MM.1S (cell line): ENCODE measurements at regions not wholly inside any gene's neighbourhood (a gene's known extent, or its start where the extent isn't known, plus 50 kb on each side); places are given as distances from the start of the nearest gene placed in this dataset.

Source experiments
- DNase-seq: peaks from one replicate; pipeline ENCODE4 v3.0.0-alpha.2; 2015
- H2AFZ ChIP-seq: fragments of 300-600 bp; sonication (generic); 2 replicates; pipeline ENCODE4 v1.6.0; 2016; ENCODE audit warnings: antibody characterized with exemption, low read length
- H3F3A ChIP-seq: fragments of 300-600 bp; sonication (generic); 2 replicates; pipeline ENCODE4 v1.6.1; 2016; ENCODE audit warnings: mild to moderate bottlenecking, antibody characterized with exemption, low read length, moderate library complexity, mixed read lengths; ENCODE audit not compliant: insufficient read depth
- H3K27ac ChIP-seq: fragments of 300-600 bp; sonication (generic); 2 replicates; pipeline ENCODE4 v1.5.1; 2016; ENCODE audit warnings: mild to moderate bottlenecking, low read length
- H3K27me3 ChIP-seq: fragments of 300-600 bp; sonication (generic); replicated peaks from 2 replicates; pipeline ENCODE4 v1.6.0; 2016; ENCODE audit warnings: low read length; ENCODE audit not compliant: insufficient read depth
- H3K36me3 ChIP-seq: fragments of 300-600 bp; sonication (generic); replicated peaks from 2 replicates; pipeline ENCODE4 v1.6.1; 2016; ENCODE audit warnings: mild to moderate bottlenecking, low read length, mixed read lengths; ENCODE audit not compliant: insufficient read depth
- H3K4me1 ChIP-seq: fragments of 300-600 bp; sonication (generic); 2 replicates; pipeline ENCODE4 v1.6.1; 2016; ENCODE audit warnings: low read length, mixed read lengths
- H3K4me2 ChIP-seq: fragments of 300-600 bp; sonication (generic); 2 replicates; pipeline ENCODE4 v1.6.0; 2016; ENCODE audit warnings: low read depth, low read length
- H3K4me3 ChIP-seq: fragments of 300-600 bp; sonication (generic); 2 replicates; pipeline ENCODE4 v1.5.1; 2016; ENCODE audit warnings: low read length, mixed read lengths
- H3K79me2 ChIP-seq: fragments of 300-600 bp; sonication (generic); 2 replicates; pipeline ENCODE4 v1.6.1; 2016; ENCODE audit warnings: mixed run types, low read length, mixed read lengths
- H3K9ac ChIP-seq: fragments of 300-600 bp; sonication (generic); 2 replicates; pipeline ENCODE4 v1.6.1; 2016; ENCODE audit warnings: low read length, mixed read lengths
- H3K9me2 ChIP-seq: fragments of 300-600 bp; sonication (generic); replicated peaks from 2 replicates; pipeline ENCODE4 v1.6.1; 2016; ENCODE audit warnings: mild to moderate bottlenecking, low read length, mixed read lengths; ENCODE audit not compliant: insufficient read depth
- H3K9me3 ChIP-seq: fragments of 300-600 bp; sonication (generic); replicated peaks from 2 replicates; pipeline ENCODE4 v1.6.1; 2016; ENCODE audit warnings: mild to moderate bottlenecking, low read length, mixed read lengths; ENCODE audit not compliant: insufficient read depth
- H4K20me1 ChIP-seq: fragments of 300-600 bp; sonication (generic); 2 replicates; pipeline ENCODE4 v1.6.1; 2016; ENCODE audit warnings: mild to moderate bottlenecking, low read length, moderate library complexity, mixed read lengths; ENCODE audit not compliant: insufficient read depth
- EZH2 ChIP-seq: fragments of 300-600 bp; sonication (generic); optimal IDR thresholded peaks from 2 replicates; pipeline ENCODE3; 2017; ENCODE audit warnings: low read depth, mild to moderate bottlenecking, antibody characterized with exemption, low read length, mixed read lengths
- EZH2phosphoT487 ChIP-seq: fragments of 300-600 bp; sonication (generic); IDR thresholded peaks from 2 replicates; pipeline ENCODE4 v1.6.1; 2018; ENCODE audit warnings: antibody characterized with exemption, low read length
- TF ChIP-seq, protein P1 (sequence below): fragments of 300-600 bp; sonication (generic); IDR thresholded peaks from 2 replicates; pipeline ENCODE4 v1.5.1; 2016; ENCODE audit warnings: antibody characterized with exemption, low read length, mixed read lengths

DNA sequence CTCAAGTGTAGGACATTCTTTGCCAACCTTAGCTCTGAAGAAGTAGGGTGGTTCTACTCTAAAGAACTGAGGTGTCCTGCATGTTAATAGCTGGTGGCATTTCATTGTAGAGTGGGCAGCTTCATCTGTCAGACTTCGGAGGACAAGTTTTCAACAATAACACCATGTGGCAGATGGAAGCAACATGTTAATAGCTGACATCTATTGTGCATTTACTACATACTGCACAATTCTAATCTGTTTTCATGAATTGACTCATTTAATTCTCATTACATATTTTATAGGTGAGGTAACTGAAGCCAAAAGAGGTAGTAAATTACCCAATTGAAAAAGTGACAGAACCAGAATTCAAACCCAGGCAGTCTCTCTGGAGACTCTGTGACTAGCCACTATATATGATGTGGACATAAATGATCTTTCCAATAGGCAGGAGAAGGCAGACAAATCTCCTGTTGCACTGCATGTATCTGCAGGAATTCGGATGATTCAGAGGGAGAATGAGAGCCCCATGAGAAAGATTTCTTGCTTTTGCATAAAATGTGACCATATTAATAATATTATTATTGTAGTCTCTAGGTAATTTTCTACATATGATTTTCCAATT, 137.2 kb upstream of the E2F7 start:
- Histone ChIP-seq H3K27me3 (no peaks in the 10 kb centered on the region), H3K4me2 (no peak overlapping the region), H3K27ac (no peak overlapping the region), H3K9ac (no peak overlapping the region), H3K4me3 (no peak overlapping the region), H2AFZ (no peak overlapping the region), H3K36me3 (no peaks in the 10 kb centered on the region), H3K4me1 (no peaks in the 10 kb centered on the region), H3K9me2 (no peaks in the 10 kb centered on the region), H3K79me2 (no peaks in the 10 kb centered on the region), H4K20me1 (no peaks in the 10 kb centered on the region), H3K9me3 (no peaks in the 10 kb centered on the region), H3F3A (no peaks in the 10 kb centered on the region)
- no peak for TF ChIP-seq EZH2
- TF ChIP-seq, protein P1, sequence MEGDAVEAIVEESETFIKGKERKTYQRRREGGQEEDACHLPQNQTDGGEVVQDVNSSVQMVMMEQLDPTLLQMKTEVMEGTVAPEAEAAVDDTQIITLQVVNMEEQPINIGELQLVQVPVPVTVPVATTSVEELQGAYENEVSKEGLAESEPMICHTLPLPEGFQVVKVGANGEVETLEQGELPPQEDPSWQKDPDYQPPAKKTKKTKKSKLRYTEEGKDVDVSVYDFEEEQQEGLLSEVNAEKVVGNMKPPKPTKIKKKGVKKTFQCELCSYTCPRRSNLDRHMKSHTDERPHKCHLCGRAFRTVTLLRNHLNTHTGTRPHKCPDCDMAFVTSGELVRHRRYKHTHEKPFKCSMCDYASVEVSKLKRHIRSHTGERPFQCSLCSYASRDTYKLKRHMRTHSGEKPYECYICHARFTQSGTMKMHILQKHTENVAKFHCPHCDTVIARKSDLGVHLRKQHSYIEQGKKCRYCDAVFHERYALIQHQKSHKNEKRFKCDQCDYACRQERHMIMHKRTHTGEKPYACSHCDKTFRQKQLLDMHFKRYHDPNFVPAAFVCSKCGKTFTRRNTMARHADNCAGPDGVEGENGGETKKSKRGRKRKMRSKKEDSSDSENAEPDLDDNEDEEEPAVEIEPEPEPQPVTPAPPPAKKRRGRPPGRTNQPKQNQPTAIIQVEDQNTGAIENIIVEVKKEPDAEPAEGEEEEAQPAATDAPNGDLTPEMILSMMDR: no peak
- TF ChIP-seq EZH2phosphoT487: no peak
- DNase-seq: no peak

DNA sequence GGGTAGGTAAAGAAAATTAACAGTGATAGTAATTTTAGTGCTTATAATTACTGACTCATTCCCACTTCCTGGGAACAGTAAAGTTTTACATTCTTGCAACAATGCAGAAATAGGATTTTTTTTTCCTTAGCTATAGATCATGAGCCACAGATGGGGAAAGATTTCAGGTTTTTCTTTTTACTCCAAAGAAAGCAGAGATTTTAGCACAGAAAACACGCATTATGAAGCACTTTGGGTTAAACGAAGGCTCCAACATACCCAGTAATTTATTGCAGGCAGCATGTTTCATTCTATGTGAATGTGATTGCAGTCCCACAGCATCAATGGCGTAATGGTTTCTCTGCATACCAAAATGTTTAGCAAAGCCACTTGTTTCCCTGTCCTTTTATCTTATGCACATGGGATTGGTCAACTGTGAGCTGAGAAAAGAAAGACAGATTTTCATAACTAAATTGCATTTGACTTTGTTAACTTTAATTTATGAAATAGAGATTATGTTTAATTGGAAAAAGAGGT, 124.6 kb upstream of the E2F7 start:
- no peaks in the 10 kb centered on the region for H3K9me2 ChIP-seq
- H2AFZ ChIP-seq: no peak overlapping the region
- TF ChIP-seq EZH2phosphoT487: no peak
- TF ChIP-seq, protein P1: no peak
- TF ChIP-seq EZH2: no peak
- H3K79me2 ChIP-seq: no peaks in the 10 kb centered on the region
- H3K27me3 ChIP-seq: no peaks in the 10 kb centered on the region
- H3K9ac ChIP-seq: no peak overlapping the region
- no peak overlapping the region for H3K4me3 ChIP-seq
- H3K4me1 ChIP-seq: no peaks in the 10 kb centered on the region
- H3K27ac ChIP-seq: no peak overlapping the region
- no peak for DNase-seq
- no peaks in the 10 kb centered on the region for H3K9me3 ChIP-seq
- H4K20me1 ChIP-seq: no peaks in the 10 kb centered on the region
- no peaks in the 10 kb centered on the region for H3K36me3 ChIP-seq
- H3K4me2 ChIP-seq: no peak overlapping the region
- H3F3A ChIP-seq: no peaks in the 10 kb centered on the region

DNA sequence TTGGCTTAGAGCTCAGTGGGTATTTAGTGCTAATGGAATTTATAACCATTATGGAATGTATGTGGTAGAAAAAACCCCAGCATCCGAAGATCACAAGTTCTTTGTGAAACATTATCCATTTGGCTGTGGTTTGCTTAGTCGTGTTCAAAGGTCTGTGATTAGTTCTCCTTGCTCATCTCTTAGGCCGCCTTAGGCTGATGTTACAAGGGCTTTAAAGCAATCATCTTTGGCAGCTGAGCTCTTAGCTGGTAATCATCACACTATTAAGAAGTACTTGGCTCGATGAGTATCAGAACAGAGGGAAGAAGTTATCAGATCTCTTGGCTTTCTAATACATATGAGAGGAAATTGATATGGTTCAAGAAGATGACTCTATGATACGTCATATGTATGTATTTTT, 124.1 kb upstream of the E2F7 start:
- H3K79me2 ChIP-seq: no peaks in the 10 kb centered on the region
- H3K9me3 ChIP-seq: no peaks in the 10 kb centered on the region
- H3K9ac ChIP-seq: no peak overlapping the region
- no peak overlapping the region for H3K4me3 ChIP-seq
- H4K20me1 ChIP-seq: no peaks in the 10 kb centered on the region
- no peak overlapping the region for H3K4me2 ChIP-seq
- no peak for DNase-seq
- H3F3A ChIP-seq: no peaks in the 10 kb centered on the region
- H3K27me3 ChIP-seq: no peaks in the 10 kb centered on the region
- TF ChIP-seq, protein P1: no peak
- no peak for TF ChIP-seq EZH2phosphoT487
- TF ChIP-seq EZH2: no peak
- H3K4me1 ChIP-seq: no peaks in the 10 kb centered on the region
- no peaks in the 10 kb centered on the region for H3K9me2 ChIP-seq
- no peak overlapping the region for H2AFZ ChIP-seq
- no peak overlapping the region for H3K27ac ChIP-seq
- no peaks in the 10 kb centered on the region for H3K36me3 ChIP-seq
